Thyroid gland (tissue), 4 donors: ENCODE measurements at regions not wholly inside any gene's neighbourhood (a gene's known extent, or its start where the extent isn't known, plus 50 kb on each side); places are given as distances from the start of the nearest gene placed in this dataset.

Experiments used
- CTCF ChIP-seq, 6 experiments: fragments of 200-600 bp in 3 of 6; fragments of 450-650 bp in 3 of 6; sonication (generic) in 3 of 6; IDR thresholded peaks; one replicate each; pipeline ENCODE4 v1.5.1; 2016 to 2019; ENCODE audit warnings: antibody characterized with exemption in 6 of 6, mild to moderate bottlenecking in 2 of 6, inconsistent platforms in 1 of 6, moderate library complexity in 1 of 6
- POLR2A ChIP-seq, 2 donors: fragments of 450-650 bp; IDR thresholded peaks; one replicate each; pipeline ENCODE4 v1.6.1; 2017; ENCODE audit warnings: antibody characterized with exemption in 2 of 2, mild to moderate bottlenecking in 2 of 2, moderate library complexity in 1 of 2

- no peak for TF ChIP-seq CTCF (IDR thresholded peaks at IDR 0.05)
- TF ChIP-seq POLR2A (IDR thresholded peaks at IDR 0.05): no peak
These were observed 154.4 kb upstream of the FAT3 start for GRCh38 chr11:92070026-92070889.
